ENCODE measurements at regions not wholly inside any gene's neighbourhood (a gene's known extent, or its start where the extent isn't known, plus 50 kb on each side); places are given as distances from the start of the nearest gene placed in this dataset.

- no peak for ATAC-seq
Observed at GRCh38 chr11:70604221-70604620, 205.9 kb downstream of the CTTN start.

More at GRCh38 chr11:70604221-70604620, 205.9 kb downstream of the CTTN start:
- TF ChIP-seq ZBTB33 (IDR thresholded peaks at IDR 0.05; ENCODE audit: extremely low read depth, insufficient replicate concordance, low read length) (no peak), CEBPB (IDR thresholded peaks at IDR 0.05; ENCODE audit: low read depth) (no peak), EZH2 (IDR thresholded peaks at IDR 0.05) (no peak), JUND (IDR thresholded peaks at IDR 0.05) (no peak), EZH2phosphoT487 (IDR thresholded peaks at IDR 0.05; ENCODE audit: borderline replicate concordance) (no peak), CBX3 (IDR thresholded peaks at IDR 0.05; ENCODE audit: low read depth) (no peak), ELF1 (IDR thresholded peaks at IDR 0.05; ENCODE audit: borderline replicate concordance, low read depth) (no peak), ATF3 (IDR thresholded peaks at IDR 0.05) (no peak), RAD21 (IDR thresholded peaks at IDR 0.05; ENCODE audit: low read depth) (no peak), SP1 (IDR thresholded peaks at IDR 0.05; ENCODE audit: low read depth) (no peak), EGR1 (IDR thresholded peaks at IDR 0.05; ENCODE audit: low read depth) (no peak), YY1 (IDR thresholded peaks at IDR 0.05; ENCODE audit: extremely low read depth, insufficient replicate concordance, low read depth, low read length) (no peak), SRF (IDR thresholded peaks at IDR 0.05; ENCODE audit: low read depth) (no peak), SIN3A (IDR thresholded peaks at IDR 0.05; ENCODE audit: low read depth) (no peak), TCF7L2 (IDR thresholded peaks at IDR 0.05; ENCODE audit: borderline replicate concordance, extremely low read depth, insufficient read depth, insufficient read length) (no peak), ZNF274 (IDR thresholded peaks at IDR 0.05; ENCODE audit: low read depth, low read length) (no peak), ZFX (IDR thresholded peaks at IDR 0.05) (no peak), POLR2AphosphoS5 (IDR thresholded peaks at IDR 0.05; ENCODE audit: low read depth, low read length) (no peak), REST (IDR thresholded peaks at IDR 0.05; ENCODE audit: low read depth) (no peak)
- no peaks in the 10 kb centered on the region for H3K9me2 ChIP-seq (ENCODE audit: insufficient read depth)
- H4K20me1 ChIP-seq (ENCODE audit: insufficient read depth): no peaks in the 10 kb centered on the region
- H3K9ac ChIP-seq (ENCODE audit: low read length): no peak overlapping the region
- no peak overlapping the region for H2AFZ ChIP-seq (ENCODE audit: low read depth, low read length, poor library complexity, severe bottlenecking)
- H3K4me1 ChIP-seq (ENCODE audit: control insufficient read depth in 1 of 2, insufficient read depth in 2 of 2, low read length in 2 of 2): no peaks in the 10 kb centered on the region
- BruUV-seq (replicated peaks): no TSS peak
- DNase-seq (ENCODE audit: low read depth, low spot score): no peak
- H3K27ac ChIP-seq (ENCODE audit: low read depth, low read length): no peak overlapping the region
- H3K4me2 ChIP-seq (ENCODE audit: low read length): no peak overlapping the region
- H3K27me3 ChIP-seq (ENCODE audit: insufficient read depth, low read length): no peaks in the 10 kb centered on the region
- POLR2A ChIA-PET: no interaction called here
- no peaks in the 10 kb centered on the region for H3K9me3 ChIP-seq (ENCODE audit: control insufficient read depth in 1 of 2, insufficient read depth in 1 of 2, low read depth in 1 of 2, low read length in 2 of 2)
- H3K4me3 ChIP-seq (replicated peaks in 1 of 2; ENCODE audit: low read depth in 1 of 2, low read length in 2 of 2): no peak overlapping the region
- intact Hi-C loops (cut with micrococcal nuclease): no loop called here
- no peaks in the 10 kb centered on the region for H3K79me2 ChIP-seq (ENCODE audit: insufficient read depth, low read length)
- CTCF ChIA-PET: no interaction called here
- RAD21 ChIA-PET (ENCODE audit: low non-redundant PET in 1 of 2, low total read pairs in 2 of 2, uncharacterized antibody in 2 of 2, unreplicated experiment in 2 of 2): no interaction called here
- H3K36me3 ChIP-seq (ENCODE audit: control insufficient read depth in 1 of 2, insufficient read depth in 2 of 2, low read length in 2 of 2): no peaks in the 10 kb centered on the region
